GM12891 (cell line): ENCODE measurements at regions not wholly inside any gene's neighbourhood (a gene's known extent, or its start where the extent isn't known, plus 50 kb on each side); places are given as distances from the start of the nearest gene placed in this dataset.

Experiments used
- PAX5 ChIP-seq: IDR thresholded peaks from 2 replicates; pipeline ENCODE4 v1.6.1; 2011; ENCODE audit warnings: low read length, moderate library complexity, mild to moderate bottlenecking; ENCODE audit not compliant: insufficient read depth, severe bottlenecking
- POLR2A ChIP-seq: IDR thresholded peaks from 2 replicates; pipeline ENCODE4 v1.6.1; 2011; ENCODE audit warnings: low read depth, low read length, control low read depth
- POLR2AphosphoS5 ChIP-seq: IDR thresholded peaks from 2 replicates; pipeline ENCODE4 v1.6.1; 2011; ENCODE audit warnings: low read depth, low read length, control low read depth
- POU2F2 ChIP-seq: IDR thresholded peaks from 2 replicates; pipeline ENCODE4 v1.6.1; 2011; ENCODE audit warnings: low read depth, mild to moderate bottlenecking, control low read depth, low read length, moderate library complexity
- SPI1 ChIP-seq: IDR thresholded peaks from 2 replicates; pipeline ENCODE4 v1.6.1; 2011; ENCODE audit warnings: low read depth, low read length, control low read depth
- TAF1 ChIP-seq: IDR thresholded peaks from 2 replicates; pipeline ENCODE4 v1.6.1; 2011; ENCODE audit warnings: low read depth, low read length, control low read depth

GRCh38 chr16:6356911-6357310 is 975.7 kb upstream of the RBFOX1 start:
- TF ChIP-seq POLR2AphosphoS5 (no peak), POLR2A (no peak), TAF1 (no peak), POU2F2 (no peak), SPI1 (no peak), PAX5 (no peak)
